HG03159 (cell line): ENCODE measurements at regions not wholly inside any gene's neighbourhood (a gene's known extent, or its start where the extent isn't known, plus 50 kb on each side); places are given as distances from the start of the nearest gene placed in this dataset.

ENCODE experiments used
- ATAC-seq: cut with Tn5 transposase; IDR thresholded peaks from one replicate; pipeline ENCODE4 v1.9.1; 2021; ENCODE audit warnings: mild to moderate bottlenecking, moderate library complexity; ENCODE audit not compliant: unreplicated experiment

GRCh38 chr15:87591582-87591981, 665.0 kb downstream of the NTRK3 start:
- no peak for ATAC-seq

GRCh38 chr15:87591042-87591441, 665.5 kb downstream of the NTRK3 start:
- ATAC-seq: no peak

GRCh38 chr15:87589134-87589533, 667.4 kb downstream of the NTRK3 start:
- ATAC-seq: no peak

GRCh38 chr15:87582169-87582568, 674.4 kb downstream of the NTRK3 start:
- ATAC-seq: no peak

GRCh38 chr15:87579537-87579936, 677.0 kb downstream of the NTRK3 start:
- no peak for ATAC-seq

GRCh38 chr15:87578776-87579175, 677.8 kb downstream of the NTRK3 start:
- ATAC-seq: no peak

GRCh38 chr15:87577336-87577735, 679.2 kb downstream of the NTRK3 start:
- ATAC-seq: no peak

- ATAC-seq: no peak
These were observed 679.9 kb downstream of the NTRK3 start for GRCh38 chr15:87576486-87577176.

- no peak for ATAC-seq
These were observed 680.6 kb downstream of the NTRK3 start for GRCh38 chr15:87575896-87576473.

GRCh38 chr15:87573534-87573933, 683.0 kb downstream of the NTRK3 start:
- no peak for ATAC-seq

GRCh38 chr15:87573039-87573438, 683.5 kb downstream of the NTRK3 start:
- no peak for ATAC-seq

- no peak for ATAC-seq
These were observed 684.1 kb downstream of the NTRK3 start for GRCh38 chr15:87572381-87572910.

- ATAC-seq: no peak
These were observed 686.3 kb downstream of the NTRK3 start for GRCh38 chr15:87570206-87570605.

- ATAC-seq: no peak
These were observed 687.0 kb downstream of the NTRK3 start for GRCh38 chr15:87569581-87569980.

- no peak for ATAC-seq
These were observed 689.0 kb downstream of the NTRK3 start for GRCh38 chr15:87567406-87568030.

- ATAC-seq: no peak
These were observed 690.3 kb downstream of the NTRK3 start for GRCh38 chr15:87566236-87566635.

- no peak for ATAC-seq
These were observed 691.9 kb downstream of the NTRK3 start for GRCh38 chr15:87564681-87565080.

GRCh38 chr15:87563869-87564268, 692.7 kb downstream of the NTRK3 start:
- ATAC-seq: no peak

- no peak for ATAC-seq
These were observed 694.3 kb downstream of the NTRK3 start for GRCh38 chr15:87562203-87562602.

GRCh38 chr15:87561641-87562040, 694.9 kb downstream of the NTRK3 start:
- ATAC-seq: no peak

GRCh38 chr15:87557881-87558280, 698.7 kb downstream of the NTRK3 start:
- no peak for ATAC-seq

GRCh38 chr15:87556886-87557285, 699.7 kb downstream of the NTRK3 start:
- no peak for ATAC-seq
